ENCODE measurements at regions not wholly inside any gene's neighbourhood (a gene's known extent, or its start where the extent isn't known, plus 50 kb on each side); places are given as distances from the start of the nearest gene placed in this dataset.

- Histone ChIP-seq H3K27ac (ENCODE audit: low read length) (no peak overlapping the region), H3K9me3 (ENCODE audit: control insufficient read depth, low read length) (no peaks in the 10 kb centered on the region), H3K4me1 (ENCODE audit: control insufficient read depth, insufficient read depth, low read length) (no peaks in the 10 kb centered on the region), H3K27me3 (ENCODE audit: control insufficient read depth, insufficient read depth) (no peaks in the 10 kb centered on the region), H3K4me3 (ENCODE audit: low read length) (no peak overlapping the region)
- intact Hi-C loops (cut with DNase I): no loop called here
- WGBS: 17% methylated on average over 5 of the region's 5 CpGs
- DNase-seq: peak in 2 of 3 donors; percentile 9 to 33
- ATAC-seq: peak; percentile 56 to 67
Observed at GRCh38 chrX:23228950-23229448, 105.7 kb upstream of the PTCHD1 start.

GRCh38 chrX:23235051-23235450 lies 99.6 kb upstream of the PTCHD1 start:
- H3K27ac ChIP-seq (ENCODE audit: low read length): no peak overlapping the region
- no peaks in the 10 kb centered on the region for H3K27me3 ChIP-seq (ENCODE audit: control insufficient read depth, insufficient read depth)
- DNase-seq (no peak), ATAC-seq (no peak)
- no peaks in the 10 kb centered on the region for H3K9me3 ChIP-seq (ENCODE audit: control insufficient read depth, low read length)
- no peaks in the 10 kb centered on the region for H3K4me1 ChIP-seq (ENCODE audit: control insufficient read depth, insufficient read depth, low read length)
- 86% methylated on average over 5 of the region's 5 CpGs for WGBS
- H3K4me3 ChIP-seq (ENCODE audit: low read length): no peak overlapping the region
- intact Hi-C loops (cut with DNase I): no loop called here

- WGBS: 67% methylated on average over 2 of the region's 2 CpGs
Observed at GRCh38 chrX:23246001-23246400, 88.6 kb upstream of the PTCHD1 start.

GRCh38 chrX:23248187-23248586 lies 86.5 kb upstream of the PTCHD1 start:
- intact Hi-C loops (cut with DNase I): no loop called here
- H3K4me1 ChIP-seq (ENCODE audit: control insufficient read depth, insufficient read depth, low read length): no peaks in the 10 kb centered on the region
- WGBS: 85% methylated on average over 7 of the region's 7 CpGs

More at GRCh38 chrX:23246001-23246400, 88.6 kb upstream of the PTCHD1 start:
- Histone ChIP-seq H3K27ac (ENCODE audit: low read length) (no peak overlapping the region), H3K4me3 (ENCODE audit: low read length) (no peak overlapping the region), H3K27me3 (ENCODE audit: control insufficient read depth, insufficient read depth) (no peaks in the 10 kb centered on the region), H3K9me3 (ENCODE audit: control insufficient read depth, low read length) (no peaks in the 10 kb centered on the region), H3K4me1 (ENCODE audit: control insufficient read depth, insufficient read depth, low read length) (no peaks in the 10 kb centered on the region)
- no peak for DNase-seq
- intact Hi-C loops (cut with DNase I): no loop called here
- no peak for ATAC-seq

GRCh38 chrX:23251043-23251442 lies 83.6 kb upstream of the PTCHD1 start:
- H3K4me1 ChIP-seq (ENCODE audit: control insufficient read depth, insufficient read depth, low read length): no peaks in the 10 kb centered on the region
- intact Hi-C loops (cut with DNase I): no loop called here
- WGBS: 62% methylated on average over 1 of the region's 1 CpG
- H3K27me3 ChIP-seq (ENCODE audit: control insufficient read depth, insufficient read depth): no peaks in the 10 kb centered on the region
- no peaks in the 10 kb centered on the region for H3K9me3 ChIP-seq (ENCODE audit: control insufficient read depth, low read length)
- H3K4me3 ChIP-seq (ENCODE audit: low read length): no peak overlapping the region
- no peak overlapping the region for H3K27ac ChIP-seq (ENCODE audit: low read length)
- ATAC-seq (no peak), DNase-seq (no peak)

More at GRCh38 chrX:23248187-23248586, 86.5 kb upstream of the PTCHD1 start:
- H3K9me3 ChIP-seq (ENCODE audit: control insufficient read depth, low read length): no peaks in the 10 kb centered on the region
- no peak overlapping the region for H3K4me3 ChIP-seq (ENCODE audit: low read length)
- DNase-seq (no peak), ATAC-seq (no peak)
- no peak overlapping the region for H3K27ac ChIP-seq (ENCODE audit: low read length)
- no peaks in the 10 kb centered on the region for H3K27me3 ChIP-seq (ENCODE audit: control insufficient read depth, insufficient read depth)

GRCh38 chrX:23263892-23264291 lies 70.8 kb upstream of the PTCHD1 start:
- WGBS: 58% methylated on average over 3 of the region's 3 CpGs
- intact Hi-C loops (cut with DNase I): no loop called here
- no peak for ATAC-seq

GRCh38 chrX:23269923-23270322 lies 64.7 kb upstream of the PTCHD1 start:
- no peak overlapping the region for H3K27ac ChIP-seq (ENCODE audit: low read length)
- H3K4me3 ChIP-seq (ENCODE audit: low read length): no peak overlapping the region
- no peaks in the 10 kb centered on the region for H3K4me1 ChIP-seq (ENCODE audit: control insufficient read depth, insufficient read depth, low read length)
- intact Hi-C loops (cut with DNase I): no loop called here
- ATAC-seq: no peak
- no peaks in the 10 kb centered on the region for H3K27me3 ChIP-seq (ENCODE audit: control insufficient read depth, insufficient read depth)
- no peak for DNase-seq
- H3K9me3 ChIP-seq (ENCODE audit: control insufficient read depth, low read length): no peaks in the 10 kb centered on the region
- WGBS: 78% methylated on average over 3 of the region's 3 CpGs

More at GRCh38 chrX:23263892-23264291, 70.8 kb upstream of the PTCHD1 start:
- H3K9me3 ChIP-seq (ENCODE audit: control insufficient read depth, low read length): no peaks in the 10 kb centered on the region
- no peaks in the 10 kb centered on the region for H3K4me1 ChIP-seq (ENCODE audit: control insufficient read depth, insufficient read depth, low read length)
- no peak overlapping the region for H3K27ac ChIP-seq (ENCODE audit: low read length)
- no peaks in the 10 kb centered on the region for H3K27me3 ChIP-seq (ENCODE audit: control insufficient read depth, insufficient read depth)
- H3K4me3 ChIP-seq (ENCODE audit: low read length): no peak overlapping the region
- DNase-seq: no peak

- DNase-seq (no peak), ATAC-seq (no peak)
- 92% methylated on average over 4 of the region's 4 CpGs for WGBS
- Histone ChIP-seq H3K27ac (ENCODE audit: low read length) (no peak overlapping the region), H3K27me3 (ENCODE audit: control insufficient read depth, insufficient read depth) (no peaks in the 10 kb centered on the region), H3K4me3 (ENCODE audit: low read length) (no peak overlapping the region), H3K9me3 (ENCODE audit: control insufficient read depth, low read length) (no peaks in the 10 kb centered on the region), H3K4me1 (ENCODE audit: control insufficient read depth, insufficient read depth, low read length) (no peaks in the 10 kb centered on the region)
- intact Hi-C loops (cut with DNase I): no loop called here
Observed at GRCh38 chrX:23271026-23271425, 63.6 kb upstream of the PTCHD1 start.

- Histone ChIP-seq H3K4me3 (ENCODE audit: low read length) (no peak overlapping the region), H3K27me3 (ENCODE audit: control insufficient read depth, insufficient read depth) (no peaks in the 10 kb centered on the region), H3K27ac (ENCODE audit: low read length) (no peak overlapping the region), H3K4me1 (ENCODE audit: control insufficient read depth, insufficient read depth, low read length) (no peaks in the 10 kb centered on the region), H3K9me3 (ENCODE audit: control insufficient read depth, low read length) (no peaks in the 10 kb centered on the region)
- ATAC-seq (no peak), DNase-seq (no peak)
- intact Hi-C loops (cut with DNase I): no loop called here
- 92% methylated on average over 10 of the region's 10 CpGs for WGBS
Observed at GRCh38 chrX:23276475-23276874, 58.2 kb upstream of the PTCHD1 start.
